Dendritic cell treated with granulocyte-macrophage colony-stimulating factor and Interleukin-4, amounts not matched to agents 40 ng/mL and 50 ng/mL, for 4 days (primary cell): ENCODE measurements at regions not wholly inside any gene's neighbourhood (a gene's known extent, or its start where the extent isn't known, plus 50 kb on each side); places are given as distances from the start of the nearest gene placed in this dataset.

Experiments
- H3K27ac Mint-ChIP-seq: one replicate; pipeline ENCODE4 v1.8.0; 2022; ENCODE audit warnings: mild to moderate bottlenecking, mixed read lengths
- H3K27me3 Mint-ChIP-seq: one replicate; pipeline ENCODE4 v1.8.0; 2022; ENCODE audit warnings: mild to moderate bottlenecking, mixed read lengths
- H3K36me3 Mint-ChIP-seq: one replicate; pipeline ENCODE4 v1.8.0; 2022; ENCODE audit warnings: low read depth, mixed read lengths
- H3K4me1 Mint-ChIP-seq: one replicate; pipeline ENCODE4 v1.8.0; 2022; ENCODE audit warnings: low read depth, mixed read lengths
- H3K4me3 Mint-ChIP-seq: one replicate; pipeline ENCODE4 v1.8.0; 2022; ENCODE audit warnings: mild to moderate bottlenecking, moderate library complexity, mixed read lengths
- H3K9me3 Mint-ChIP-seq: one replicate; pipeline ENCODE4 v1.8.0; 2022; ENCODE audit warnings: mixed read lengths
- intact Hi-C: fragments of 100-400 bp; cut with micrococcal nuclease; formaldehyde crosslinking; loops from one replicate; pipeline ENCODE4 v1.15.0; 2022

DNA sequence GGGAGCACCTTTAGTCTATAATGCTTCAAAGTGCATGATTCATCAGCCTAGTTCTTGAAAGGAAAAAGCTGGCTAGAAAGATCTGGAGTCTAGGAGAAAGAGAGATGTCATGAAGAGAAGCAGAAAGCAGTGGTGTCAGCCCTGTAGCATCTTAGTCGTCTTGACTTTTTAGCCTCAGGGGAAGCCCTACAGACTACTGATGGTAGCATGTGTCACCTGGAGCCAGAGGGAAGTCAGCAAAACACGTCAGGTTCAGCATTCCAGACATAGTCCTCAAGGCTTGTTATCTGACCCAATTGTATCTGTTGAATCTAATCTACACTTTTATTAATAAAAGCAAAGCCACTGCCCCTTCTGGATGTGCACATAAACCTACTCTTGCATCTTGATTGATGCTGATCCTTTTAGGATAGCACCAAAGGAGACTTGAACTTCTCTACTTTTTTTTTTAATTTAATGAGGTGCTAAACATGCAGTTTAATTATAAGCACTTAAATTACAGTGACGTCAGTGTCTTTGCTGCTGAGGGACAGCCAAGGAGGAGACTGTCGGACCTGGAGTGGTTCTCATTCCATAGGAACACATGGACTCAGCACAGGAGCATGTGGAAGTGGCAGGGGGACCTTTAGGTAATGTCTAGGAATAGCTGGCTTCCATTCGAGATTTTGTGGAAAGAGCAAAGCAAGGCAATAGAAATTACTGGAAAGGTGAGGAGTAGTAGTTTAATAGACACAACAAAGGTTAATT, 525.5 kb upstream of the SGCG start:
- no peak overlapping the region for H3K27ac Mint-ChIP-seq
- H3K27me3 Mint-ChIP-seq: no peaks in the 10 kb centered on the region
- H3K4me1 Mint-ChIP-seq: no peaks in the 10 kb centered on the region
- no peaks in the 10 kb centered on the region for H3K36me3 Mint-ChIP-seq
- no peak overlapping the region for H3K4me3 Mint-ChIP-seq
- H3K9me3 Mint-ChIP-seq: peaks cover 4% of the 10 kb centered on the region
- intact Hi-C loops: no loop called here

- no peaks in the 10 kb centered on the region for H3K4me1 Mint-ChIP-seq
- no peaks in the 10 kb centered on the region for H3K27me3 Mint-ChIP-seq
- H3K36me3 Mint-ChIP-seq: no peaks in the 10 kb centered on the region
- peaks cover 13% of the 10 kb centered on the region for H3K9me3 Mint-ChIP-seq
- no peak overlapping the region for H3K27ac Mint-ChIP-seq
- H3K4me3 Mint-ChIP-seq: no peak overlapping the region
- intact Hi-C loops: no loop called here
Measured at GRCh38 chr13:22662771-22663170, 518.0 kb upstream of the SGCG start.

DNA sequence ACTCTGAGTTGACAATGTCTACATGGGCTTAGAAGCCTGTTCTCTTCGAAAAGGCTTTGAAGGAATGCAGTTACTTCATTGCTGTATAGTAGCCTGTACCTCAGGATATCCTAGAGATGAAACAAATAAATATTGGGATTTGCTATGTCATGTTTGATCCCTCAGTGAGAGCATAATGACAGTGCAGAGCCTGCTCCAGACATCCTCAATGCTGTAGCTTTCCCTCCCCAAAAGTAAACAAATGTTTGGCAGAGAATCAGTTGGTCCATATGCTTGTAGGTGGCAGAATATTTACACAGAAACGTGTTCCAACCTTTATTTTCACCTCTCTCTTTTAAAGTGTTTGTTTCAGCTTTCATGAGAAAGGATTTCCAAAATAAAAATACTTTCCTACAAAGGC, 515.3 kb upstream of the SGCG start:
- Mint-ChIP-seq H3K9me3 (peaks cover 16% of the 10 kb centered on the region), H3K4me1 (no peaks in the 10 kb centered on the region), H3K27ac (no peak overlapping the region), H3K4me3 (no peak overlapping the region), H3K27me3 (no peaks in the 10 kb centered on the region), H3K36me3 (no peaks in the 10 kb centered on the region)
- intact Hi-C loops: no loop called here

DNA sequence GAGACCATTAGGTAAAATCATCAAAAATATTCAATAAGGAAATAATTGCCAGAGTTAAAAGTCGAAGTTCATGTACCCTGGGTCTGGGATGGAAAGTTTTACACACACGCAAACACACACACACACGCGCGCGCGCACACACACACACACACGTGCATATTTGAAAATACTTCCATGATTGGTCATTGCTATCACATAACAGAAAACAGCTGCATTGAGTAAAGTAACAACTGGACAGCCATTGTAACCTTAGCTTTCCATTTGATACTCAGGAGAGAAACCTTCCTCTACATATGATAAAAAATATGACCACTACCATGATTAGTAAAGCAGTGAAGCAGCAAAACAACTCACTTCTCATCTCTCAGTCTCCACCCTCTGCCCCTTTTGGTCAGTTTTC, 490.0 kb upstream of the SGCG start:
- intact Hi-C loops: no loop called here
- no peaks in the 10 kb centered on the region for H3K4me1 Mint-ChIP-seq
- peaks cover 49% of the 10 kb centered on the region for H3K9me3 Mint-ChIP-seq
- no peaks in the 10 kb centered on the region for H3K36me3 Mint-ChIP-seq
- no peak overlapping the region for H3K4me3 Mint-ChIP-seq
- H3K27me3 Mint-ChIP-seq: no peaks in the 10 kb centered on the region
- no peak overlapping the region for H3K27ac Mint-ChIP-seq

DNA sequence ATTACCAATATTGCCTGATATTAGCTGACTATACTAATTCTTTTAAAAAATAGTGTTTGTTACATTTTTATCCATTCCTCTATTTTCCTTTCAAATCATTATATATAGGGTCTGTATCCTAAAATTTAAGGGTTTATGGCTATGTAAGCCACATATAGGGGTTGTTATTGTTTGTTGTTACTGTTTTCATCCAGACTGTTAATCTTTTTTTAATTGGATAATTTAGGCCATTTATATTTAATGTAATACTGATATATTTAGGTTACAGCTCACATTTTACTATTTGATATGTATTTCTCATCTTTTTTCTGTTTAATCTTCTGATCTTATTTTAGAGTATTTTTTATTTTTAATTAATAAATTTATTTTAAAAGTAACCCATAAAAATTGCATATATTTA, 487.1 kb upstream of the SGCG start:
- intact Hi-C loops: no loop called here
- Mint-ChIP-seq H3K27ac (no peak overlapping the region), H3K27me3 (no peaks in the 10 kb centered on the region), H3K4me1 (no peaks in the 10 kb centered on the region), H3K9me3 (peaks cover 50% of the 10 kb centered on the region), H3K36me3 (no peaks in the 10 kb centered on the region), H3K4me3 (no peak overlapping the region)

- intact Hi-C loops: no loop called here
- Mint-ChIP-seq H3K27me3 (no peaks in the 10 kb centered on the region), H3K27ac (no peak overlapping the region), H3K36me3 (no peaks in the 10 kb centered on the region), H3K9me3 (peaks cover 49% of the 10 kb centered on the region), H3K4me3 (no peak overlapping the region), H3K4me1 (no peaks in the 10 kb centered on the region)
Measured at GRCh38 chr13:22696433-22696832, 484.3 kb upstream of the SGCG start.

DNA sequence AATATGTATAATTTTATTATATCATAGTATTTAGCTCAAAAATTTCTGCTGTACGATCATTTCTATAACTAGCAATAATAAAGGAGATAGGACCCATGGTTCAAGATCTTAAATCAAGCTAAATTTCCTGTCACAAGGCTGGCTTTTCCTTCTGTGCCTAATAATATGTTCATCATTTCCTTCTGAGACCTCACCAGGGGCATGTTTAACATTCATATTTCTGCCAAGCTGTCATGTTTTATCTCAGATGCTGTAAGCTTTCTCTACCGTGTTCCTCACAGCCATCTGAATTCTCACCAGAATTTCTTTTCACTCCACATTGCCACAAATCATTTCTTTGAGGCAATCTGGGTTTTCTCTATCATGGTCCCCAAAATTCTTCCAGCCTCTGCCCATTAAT, 482.3 kb upstream of the SGCG start:
- Mint-ChIP-seq H3K4me1 (no peaks in the 10 kb centered on the region), H3K36me3 (no peaks in the 10 kb centered on the region), H3K27ac (no peak overlapping the region), H3K4me3 (no peak overlapping the region), H3K27me3 (no peaks in the 10 kb centered on the region), H3K9me3 (peaks cover 43% of the 10 kb centered on the region)
- intact Hi-C loops: no loop called here

- H3K27ac Mint-ChIP-seq: no peak overlapping the region
- H3K4me1 Mint-ChIP-seq: no peaks in the 10 kb centered on the region
- H3K4me3 Mint-ChIP-seq: no peak overlapping the region
- H3K9me3 Mint-ChIP-seq: peaks cover 37% of the 10 kb centered on the region
- intact Hi-C loops: no loop called here
- no peaks in the 10 kb centered on the region for H3K36me3 Mint-ChIP-seq
- no peaks in the 10 kb centered on the region for H3K27me3 Mint-ChIP-seq
Measured at GRCh38 chr13:22700246-22700887, 480.4 kb upstream of the SGCG start.

DNA sequence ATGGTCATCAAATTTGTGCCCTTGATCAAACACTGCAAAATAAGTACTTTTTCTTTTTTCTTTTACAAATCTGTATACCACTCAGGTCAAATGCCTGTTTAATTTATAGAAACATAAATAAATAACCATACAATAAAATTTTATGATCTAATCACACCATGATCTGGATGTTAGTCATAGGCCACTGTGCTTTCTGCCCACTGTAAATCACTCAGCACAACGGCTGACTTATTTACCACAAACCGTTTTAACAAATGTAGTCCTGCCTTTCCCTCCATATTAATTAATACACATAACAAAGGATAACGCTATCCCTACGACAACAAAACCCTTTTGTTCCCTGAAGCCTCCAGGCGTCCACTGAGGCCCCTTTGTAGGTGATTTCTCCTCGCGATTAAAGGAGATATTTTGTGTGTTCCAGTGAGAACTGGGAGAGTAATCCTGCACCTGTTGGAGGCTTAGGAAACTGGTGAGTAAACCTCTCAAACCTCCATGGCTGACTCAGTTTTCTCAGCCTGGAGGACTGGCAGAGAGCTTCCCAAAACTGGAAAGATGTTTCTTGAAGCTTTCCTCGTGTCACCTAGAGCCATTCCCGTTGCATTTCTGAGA, 477.1 kb upstream of the SGCG start:
- Mint-ChIP-seq H3K27me3 (no peaks in the 10 kb centered on the region), H3K4me3 (no peak overlapping the region), H3K4me1 (no peaks in the 10 kb centered on the region), H3K27ac (no peak overlapping the region), H3K9me3 (peaks cover 37% of the 10 kb centered on the region), H3K36me3 (no peaks in the 10 kb centered on the region)
- intact Hi-C loops: no loop called here

DNA sequence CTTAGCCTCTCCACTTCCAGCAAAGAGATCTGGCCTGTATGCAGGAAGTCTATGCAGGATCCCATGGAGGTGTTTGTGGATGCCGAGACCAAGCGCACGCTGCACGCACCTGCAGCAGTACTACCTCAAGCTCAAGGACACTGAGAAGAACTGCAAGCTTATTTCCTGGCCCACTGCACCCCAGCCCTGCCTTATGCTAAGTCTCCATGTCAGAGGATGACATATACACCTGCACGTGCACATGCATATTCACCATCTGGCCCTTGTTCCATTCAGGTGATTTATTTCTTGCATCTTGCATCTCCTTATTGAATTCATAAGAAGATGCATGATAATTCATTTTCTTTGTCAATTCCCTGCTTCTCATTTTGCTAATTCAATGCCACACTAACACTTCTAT, 472.8 kb upstream of the SGCG start:
- no peaks in the 10 kb centered on the region for H3K36me3 Mint-ChIP-seq
- H3K4me1 Mint-ChIP-seq: no peaks in the 10 kb centered on the region
- intact Hi-C loops: no loop called here
- H3K9me3 Mint-ChIP-seq: peaks cover 30% of the 10 kb centered on the region
- no peaks in the 10 kb centered on the region for H3K27me3 Mint-ChIP-seq
- H3K27ac Mint-ChIP-seq: no peak overlapping the region
- H3K4me3 Mint-ChIP-seq: no peak overlapping the region

DNA sequence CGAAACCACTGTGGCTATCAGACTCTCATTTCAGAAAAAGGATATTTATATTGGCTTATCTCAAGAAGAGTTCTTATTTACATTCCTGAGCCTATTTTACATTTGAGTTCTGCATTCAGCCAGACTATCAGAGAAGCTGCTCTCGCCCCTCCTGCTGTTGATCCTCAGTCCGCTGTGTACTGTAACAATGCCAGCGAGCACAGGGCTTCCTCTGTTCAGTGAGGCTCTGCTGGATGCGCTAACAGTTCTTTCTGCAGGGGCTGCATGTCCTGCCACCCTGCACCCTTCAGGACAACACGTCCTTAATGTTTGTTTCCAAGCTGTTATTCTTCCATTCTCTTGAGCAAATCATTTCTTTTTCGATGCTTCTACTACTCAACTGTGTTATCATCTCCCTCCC, 463.7 kb upstream of the SGCG start:
- Mint-ChIP-seq H3K27me3 (no peaks in the 10 kb centered on the region), H3K9me3 (peaks cover 9% of the 10 kb centered on the region)
- intact Hi-C loops: no loop called here

DNA sequence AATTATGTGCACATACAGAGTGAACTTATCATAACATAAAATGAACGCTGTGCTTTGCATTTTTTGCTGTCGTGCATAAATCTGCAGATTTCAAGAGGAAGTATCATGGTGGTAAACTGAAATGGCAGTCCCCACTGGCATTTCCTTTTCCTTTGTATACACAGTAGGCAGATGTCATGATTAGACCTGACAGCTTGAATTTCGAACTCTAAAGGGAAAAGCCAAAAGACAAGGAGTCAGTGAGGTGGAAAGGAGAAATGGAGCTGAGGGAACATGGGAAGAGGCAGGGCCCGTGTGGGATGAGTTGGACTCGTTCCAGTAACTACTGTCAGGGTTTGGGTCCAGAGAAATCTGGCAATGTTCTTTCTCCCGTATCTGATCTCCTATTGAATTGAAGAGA, 454.1 kb upstream of the SGCG start:
- Mint-ChIP-seq H3K4me3 (no peak overlapping the region), H3K36me3 (no peaks in the 10 kb centered on the region), H3K4me1 (no peaks in the 10 kb centered on the region), H3K27ac (no peak overlapping the region), H3K27me3 (no peaks in the 10 kb centered on the region), H3K9me3 (peaks cover 24% of the 10 kb centered on the region)
- intact Hi-C loops: no loop called here

More for the DNA sequence above, 463.7 kb upstream of the SGCG start:
- H3K4me1 Mint-ChIP-seq: no peaks in the 10 kb centered on the region
- no peaks in the 10 kb centered on the region for H3K36me3 Mint-ChIP-seq
- no peak overlapping the region for H3K27ac Mint-ChIP-seq
- no peak overlapping the region for H3K4me3 Mint-ChIP-seq

DNA sequence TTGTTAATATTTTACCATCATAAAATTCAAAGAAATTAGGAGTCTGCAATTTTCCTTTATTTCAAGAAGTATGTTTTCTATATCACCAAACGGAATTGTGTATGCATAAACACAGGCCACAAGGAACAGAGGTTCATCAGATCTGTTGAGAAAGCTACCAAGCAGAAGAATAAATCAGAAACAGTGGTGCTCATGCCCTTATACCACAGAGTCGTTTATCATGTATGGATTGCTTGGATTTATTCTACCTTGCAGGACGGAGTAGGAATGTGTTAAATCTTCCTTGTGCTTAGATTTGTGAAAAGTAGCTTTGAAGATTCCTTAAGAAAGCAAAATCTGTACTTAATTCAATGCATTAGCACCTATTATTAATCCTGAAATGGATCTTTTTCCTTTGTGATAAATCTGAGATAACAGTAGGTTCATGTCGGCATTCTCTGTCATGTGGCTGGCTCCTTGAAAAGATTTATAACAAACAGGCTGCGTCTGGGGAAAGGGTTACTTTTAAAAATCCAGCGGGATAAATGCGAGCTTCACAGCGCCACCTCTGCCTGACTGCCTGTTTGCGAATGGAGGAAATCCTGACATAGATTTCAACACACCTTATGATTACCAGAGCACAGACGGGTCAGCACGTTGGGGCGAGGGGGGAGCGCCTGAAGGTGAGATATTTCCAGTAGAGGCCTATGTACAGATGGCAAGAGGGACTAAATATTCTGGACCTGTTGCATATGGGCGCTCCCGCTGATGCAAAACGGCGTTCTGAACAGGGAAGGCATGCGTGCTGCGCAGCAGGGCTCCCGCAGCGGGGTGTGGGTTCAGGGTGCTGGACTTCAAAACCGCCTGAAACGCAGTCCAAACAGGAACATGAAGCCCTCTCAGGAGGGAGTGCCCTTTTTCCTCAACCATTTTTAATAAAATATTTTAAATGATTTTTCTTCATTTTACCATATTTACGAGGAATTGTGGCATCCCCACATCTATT, 445.5 kb upstream of the SGCG start:
- Mint-ChIP-seq H3K27me3 (peaks cover 7% of the 10 kb centered on the region), H3K4me1 (no peaks in the 10 kb centered on the region), H3K4me3 (no peak overlapping the region), H3K36me3 (no peaks in the 10 kb centered on the region), H3K9me3 (peaks cover 9% of the 10 kb centered on the region), H3K27ac (no peak overlapping the region)
- intact Hi-C loops: no loop called here
